GM12874 (cell line): ENCODE measurements at regions not wholly inside any gene's neighbourhood (a gene's known extent, or its start where the extent isn't known, plus 50 kb on each side); places are given as distances from the start of the nearest gene placed in this dataset.

Experiments
- TF ChIP-seq, protein P1 (sequence below): IDR thresholded peaks from 2 replicates; pipeline ENCODE4 v1.5.1; 2011; ENCODE audit warnings: low read depth, mild to moderate bottlenecking, control low read depth, low read length, moderate library complexity; ENCODE audit not compliant: insufficient read depth

DNA sequence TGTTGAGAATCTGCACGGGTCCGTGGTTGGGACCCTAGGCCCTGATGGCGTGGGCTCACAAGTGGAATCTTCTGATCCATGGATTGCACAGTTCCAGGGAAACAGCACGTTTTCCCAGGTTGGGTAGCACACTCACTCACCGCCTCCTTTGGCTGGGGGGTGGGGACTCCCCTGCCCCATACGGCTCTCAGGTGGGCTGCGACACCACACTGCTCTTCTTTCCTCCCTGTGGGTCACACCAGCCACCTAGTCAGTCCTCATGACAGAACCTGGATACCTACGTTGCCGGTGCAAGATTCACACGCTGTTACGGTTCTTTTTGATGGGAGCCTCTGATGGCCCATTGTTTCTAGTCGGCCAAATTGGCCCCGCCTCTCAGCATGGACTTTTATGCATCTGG, 312.0 kb downstream of the MMUT start:
- TF ChIP-seq, protein P1, sequence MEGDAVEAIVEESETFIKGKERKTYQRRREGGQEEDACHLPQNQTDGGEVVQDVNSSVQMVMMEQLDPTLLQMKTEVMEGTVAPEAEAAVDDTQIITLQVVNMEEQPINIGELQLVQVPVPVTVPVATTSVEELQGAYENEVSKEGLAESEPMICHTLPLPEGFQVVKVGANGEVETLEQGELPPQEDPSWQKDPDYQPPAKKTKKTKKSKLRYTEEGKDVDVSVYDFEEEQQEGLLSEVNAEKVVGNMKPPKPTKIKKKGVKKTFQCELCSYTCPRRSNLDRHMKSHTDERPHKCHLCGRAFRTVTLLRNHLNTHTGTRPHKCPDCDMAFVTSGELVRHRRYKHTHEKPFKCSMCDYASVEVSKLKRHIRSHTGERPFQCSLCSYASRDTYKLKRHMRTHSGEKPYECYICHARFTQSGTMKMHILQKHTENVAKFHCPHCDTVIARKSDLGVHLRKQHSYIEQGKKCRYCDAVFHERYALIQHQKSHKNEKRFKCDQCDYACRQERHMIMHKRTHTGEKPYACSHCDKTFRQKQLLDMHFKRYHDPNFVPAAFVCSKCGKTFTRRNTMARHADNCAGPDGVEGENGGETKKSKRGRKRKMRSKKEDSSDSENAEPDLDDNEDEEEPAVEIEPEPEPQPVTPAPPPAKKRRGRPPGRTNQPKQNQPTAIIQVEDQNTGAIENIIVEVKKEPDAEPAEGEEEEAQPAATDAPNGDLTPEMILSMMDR, result no peak

DNA sequence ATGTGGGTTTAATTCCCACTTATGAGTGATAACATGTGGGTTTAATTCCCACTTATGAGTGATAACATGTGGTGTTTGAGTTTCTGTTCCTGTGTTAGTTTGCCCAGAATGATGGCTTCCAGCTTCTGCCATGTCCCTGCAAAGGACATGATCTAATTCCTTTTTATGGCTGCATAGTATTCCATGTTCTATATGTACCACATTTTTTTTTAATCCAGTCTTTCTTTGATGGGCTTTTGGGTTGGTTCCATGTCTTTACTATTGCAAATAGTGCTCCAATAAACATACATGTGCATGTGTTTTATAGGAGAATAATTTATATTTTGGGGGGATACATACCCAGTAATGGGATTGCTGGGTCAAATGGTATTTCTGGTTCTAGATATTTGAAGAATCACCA, 317.8 kb downstream of the MMUT start:
- TF ChIP-seq, protein P1, result no peak

DNA sequence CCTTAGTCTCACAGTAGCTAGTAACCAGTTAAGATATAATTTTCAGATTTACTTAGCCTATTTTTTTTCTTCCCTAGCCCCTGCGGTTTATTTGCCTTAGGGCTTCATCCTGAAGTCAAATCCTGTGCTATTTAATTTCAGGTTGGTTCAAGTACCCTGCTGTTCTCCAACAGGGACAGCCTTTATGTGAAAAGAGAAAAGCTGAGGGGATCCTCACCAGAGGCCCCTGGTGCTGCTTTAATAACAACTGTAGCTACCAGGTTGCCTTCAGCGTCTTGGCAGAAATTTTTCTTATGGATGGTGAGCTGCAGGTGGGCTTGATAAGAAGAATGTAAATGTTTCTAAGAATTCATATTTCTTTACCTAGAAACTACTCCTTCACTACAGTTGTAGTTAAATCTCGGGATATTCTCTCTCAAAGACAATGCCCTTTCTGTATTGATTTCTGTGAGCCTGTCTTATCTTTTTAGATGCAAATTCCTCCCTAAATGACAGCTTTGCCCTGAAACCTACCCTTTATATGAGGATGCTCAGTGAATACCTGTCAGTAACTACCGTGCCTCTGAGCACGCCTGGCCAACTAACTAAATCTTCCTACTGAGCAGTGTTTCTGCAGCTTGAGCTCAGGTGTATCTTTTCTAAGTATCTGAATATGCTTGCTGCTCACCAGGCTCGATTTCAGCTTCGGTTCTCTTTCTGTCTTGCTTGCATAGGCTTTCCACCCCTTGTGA, 320.5 kb downstream of the MMUT start:
- TF ChIP-seq, protein P1, result no peak

DNA sequence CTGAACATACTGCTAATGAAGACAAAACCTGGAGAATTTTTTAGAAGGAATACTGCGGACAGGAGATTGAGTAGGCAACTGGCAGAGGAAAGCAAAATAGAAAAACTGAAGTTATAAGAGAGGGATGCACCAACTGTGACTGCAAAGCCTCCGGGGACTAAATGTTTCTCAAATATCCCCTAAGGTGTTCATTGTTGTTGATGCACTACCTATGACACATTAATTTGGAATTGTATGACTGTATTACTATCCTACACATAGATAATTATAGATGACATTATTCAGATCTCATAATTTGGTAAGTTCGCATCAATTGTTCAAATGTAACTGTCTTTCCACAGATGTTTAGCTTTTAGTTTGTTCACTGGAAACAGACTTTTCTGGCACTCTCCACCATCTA, 341.1 kb downstream of the MMUT start:
- TF ChIP-seq, protein P1, result no peak

DNA sequence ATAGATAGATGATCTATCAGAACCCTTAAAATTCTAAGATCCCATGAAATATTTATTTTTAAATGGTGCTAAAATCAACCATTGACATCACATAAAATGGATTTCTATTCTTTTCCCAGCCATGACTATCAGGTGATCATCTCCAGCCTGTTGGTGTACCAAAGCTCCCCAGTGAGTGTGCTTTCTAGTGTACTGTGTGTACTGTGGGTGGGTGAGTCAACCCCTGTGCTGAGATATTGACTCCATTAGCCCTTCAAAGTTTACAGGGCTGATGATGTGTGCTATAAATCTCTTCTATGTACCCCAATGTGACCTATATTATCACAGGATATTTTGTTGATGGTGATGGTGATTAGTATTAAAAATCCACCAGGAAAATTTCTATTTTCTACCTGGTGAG, 344.6 kb downstream of the MMUT start:
- TF ChIP-seq, protein P1, result no peak

DNA sequence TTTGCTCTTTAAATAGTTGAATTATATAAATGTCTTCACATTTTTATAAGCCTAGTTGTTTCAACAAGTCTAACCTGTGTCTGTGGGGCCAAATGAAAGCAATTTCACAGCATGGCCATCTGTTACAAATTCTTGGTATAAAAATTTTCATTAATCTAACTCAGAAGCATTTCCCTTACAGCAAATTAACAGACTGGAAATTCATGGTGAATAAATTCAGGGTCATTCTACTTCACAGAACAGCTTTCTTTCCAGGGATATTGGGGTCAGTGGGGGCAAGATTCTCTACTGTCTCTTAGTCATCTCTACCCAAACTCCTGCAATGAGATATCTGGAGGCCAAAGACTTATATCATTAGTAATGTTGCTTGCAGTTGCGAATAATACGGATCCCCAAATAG, 352.1 kb downstream of the MMUT start:
- TF ChIP-seq, protein P1, result no peak

DNA sequence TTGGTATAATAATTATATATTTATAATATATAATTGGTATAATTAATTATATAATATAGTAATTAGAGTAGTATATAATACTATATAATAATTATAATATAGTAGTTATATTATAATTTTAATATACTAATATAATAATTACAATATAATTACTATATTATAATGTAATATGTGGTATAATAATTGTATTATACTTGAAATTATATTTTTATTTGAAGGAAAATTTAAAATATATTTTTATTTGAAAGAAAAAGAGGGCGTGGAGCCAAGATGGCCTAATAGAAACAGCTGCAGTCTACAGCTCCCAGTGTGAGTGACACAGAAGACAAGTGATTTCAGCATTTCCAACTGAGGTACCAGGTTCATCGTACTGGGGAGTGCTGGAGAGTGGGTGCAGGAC, 365.9 kb downstream of the MMUT start:
- TF ChIP-seq, protein P1, result no peak
